WTC11 (cell line): ENCODE measurements at regions not wholly inside any gene's neighbourhood (a gene's known extent, or its start where the extent isn't known, plus 50 kb on each side); places are given as distances from the start of the nearest gene placed in this dataset.

Experiments
- JUN ChIP-seq: sonication (generic); formaldehyde crosslinking; IDR thresholded peaks from 2 replicates; pipeline ENCODE4 v1.8.0; 2023; ENCODE audit warnings: mild to moderate bottlenecking, missing genetic modification reagents
- NFYB ChIP-seq: sonication (generic); formaldehyde crosslinking; conservative IDR thresholded peaks from 2 replicates; pipeline ENCODE4 v1.8.0; 2022; ENCODE audit warnings: low read depth, missing genetic modification reagents
- NR2C2 ChIP-seq: sonication (generic); formaldehyde crosslinking; IDR thresholded peaks from 2 replicates; pipeline ENCODE4 v1.8.0; 2022; ENCODE audit warnings: mild to moderate bottlenecking, missing genetic modification reagents
- OVOL2 ChIP-seq: fragments of 250-450 bp; sonication (Bioruptor Pico); IDR thresholded peaks from 2 replicates; pipeline ENCODE4 v1.9.0; 2021; ENCODE audit warnings: mild to moderate bottlenecking, borderline replicate concordance
- TF ChIP-seq, protein P1 (sequence below): sonication (generic); formaldehyde crosslinking; conservative IDR thresholded peaks from 2 replicates; pipeline ENCODE4 v1.8.1; 2022; ENCODE audit warnings: mild to moderate bottlenecking, missing genetic modification reagents
- TF ChIP-seq, protein P2 (sequence below): fragments of 200-600 bp; IDR thresholded peaks from 2 replicates; pipeline ENCODE4 v1.8.0; 2022; ENCODE audit warnings: antibody characterized with exemption
- TF ChIP-seq, protein P3 (sequence below): sonication (generic); formaldehyde crosslinking; IDR thresholded peaks from 2 replicates; pipeline ENCODE4 v1.8.1; 2023; ENCODE audit warnings: mild to moderate bottlenecking, missing genetic modification reagents, moderate library complexity
- TF ChIP-seq, protein P4 (sequence below): sonication (generic); formaldehyde crosslinking; IDR thresholded peaks from 2 replicates; pipeline ENCODE4 v1.8.0; 2022; ENCODE audit warnings: mild to moderate bottlenecking, missing genetic modification reagents

DNA sequence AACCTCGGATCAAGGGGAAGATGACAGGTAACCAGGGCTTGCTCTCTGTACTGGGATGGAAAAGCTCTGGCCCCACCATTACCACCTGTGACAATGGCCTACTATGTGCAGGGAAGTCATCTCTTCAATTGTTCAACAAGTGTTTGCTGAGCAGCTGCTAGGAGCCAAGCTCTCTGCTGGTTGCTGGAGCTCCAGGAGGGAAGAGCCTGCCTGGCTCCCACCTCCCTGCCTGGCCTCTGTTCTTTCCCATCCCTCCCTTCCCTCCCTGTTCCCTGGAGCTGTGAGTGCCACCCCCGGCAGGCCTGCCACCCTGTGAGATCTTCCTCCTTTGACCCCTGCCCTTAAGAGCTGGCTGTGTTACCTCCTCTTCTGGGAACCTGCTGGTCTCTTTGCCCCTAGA is 59.7 kb upstream of the IER5L start:
- TF ChIP-seq NFYB (CRISPR knock-in tag), result no peak
- TF ChIP-seq, protein P1, sequence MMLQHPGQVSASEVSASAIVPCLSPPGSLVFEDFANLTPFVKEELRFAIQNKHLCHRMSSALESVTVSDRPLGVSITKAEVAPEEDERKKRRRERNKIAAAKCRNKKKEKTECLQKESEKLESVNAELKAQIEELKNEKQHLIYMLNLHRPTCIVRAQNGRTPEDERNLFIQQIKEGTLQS (CRISPR knock-in tag), result no peak
- TF ChIP-seq, protein P2, sequence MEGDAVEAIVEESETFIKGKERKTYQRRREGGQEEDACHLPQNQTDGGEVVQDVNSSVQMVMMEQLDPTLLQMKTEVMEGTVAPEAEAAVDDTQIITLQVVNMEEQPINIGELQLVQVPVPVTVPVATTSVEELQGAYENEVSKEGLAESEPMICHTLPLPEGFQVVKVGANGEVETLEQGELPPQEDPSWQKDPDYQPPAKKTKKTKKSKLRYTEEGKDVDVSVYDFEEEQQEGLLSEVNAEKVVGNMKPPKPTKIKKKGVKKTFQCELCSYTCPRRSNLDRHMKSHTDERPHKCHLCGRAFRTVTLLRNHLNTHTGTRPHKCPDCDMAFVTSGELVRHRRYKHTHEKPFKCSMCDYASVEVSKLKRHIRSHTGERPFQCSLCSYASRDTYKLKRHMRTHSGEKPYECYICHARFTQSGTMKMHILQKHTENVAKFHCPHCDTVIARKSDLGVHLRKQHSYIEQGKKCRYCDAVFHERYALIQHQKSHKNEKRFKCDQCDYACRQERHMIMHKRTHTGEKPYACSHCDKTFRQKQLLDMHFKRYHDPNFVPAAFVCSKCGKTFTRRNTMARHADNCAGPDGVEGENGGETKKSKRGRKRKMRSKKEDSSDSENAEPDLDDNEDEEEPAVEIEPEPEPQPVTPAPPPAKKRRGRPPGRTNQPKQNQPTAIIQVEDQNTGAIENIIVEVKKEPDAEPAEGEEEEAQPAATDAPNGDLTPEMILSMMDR, result no peak
- TF ChIP-seq, protein P3, sequence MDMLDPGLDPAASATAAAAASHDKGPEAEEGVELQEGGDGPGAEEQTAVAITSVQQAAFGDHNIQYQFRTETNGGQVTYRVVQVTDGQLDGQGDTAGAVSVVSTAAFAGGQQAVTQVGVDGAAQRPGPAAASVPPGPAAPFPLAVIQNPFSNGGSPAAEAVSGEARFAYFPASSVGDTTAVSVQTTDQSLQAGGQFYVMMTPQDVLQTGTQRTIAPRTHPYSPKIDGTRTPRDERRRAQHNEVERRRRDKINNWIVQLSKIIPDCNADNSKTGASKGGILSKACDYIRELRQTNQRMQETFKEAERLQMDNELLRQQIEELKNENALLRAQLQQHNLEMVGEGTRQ, result no peak
- TF ChIP-seq OVOL2 (CRISPR knock-in tag), result no peak
- TF ChIP-seq JUN, result no peak
- TF ChIP-seq NR2C2, result no peak
- TF ChIP-seq, protein P4, sequence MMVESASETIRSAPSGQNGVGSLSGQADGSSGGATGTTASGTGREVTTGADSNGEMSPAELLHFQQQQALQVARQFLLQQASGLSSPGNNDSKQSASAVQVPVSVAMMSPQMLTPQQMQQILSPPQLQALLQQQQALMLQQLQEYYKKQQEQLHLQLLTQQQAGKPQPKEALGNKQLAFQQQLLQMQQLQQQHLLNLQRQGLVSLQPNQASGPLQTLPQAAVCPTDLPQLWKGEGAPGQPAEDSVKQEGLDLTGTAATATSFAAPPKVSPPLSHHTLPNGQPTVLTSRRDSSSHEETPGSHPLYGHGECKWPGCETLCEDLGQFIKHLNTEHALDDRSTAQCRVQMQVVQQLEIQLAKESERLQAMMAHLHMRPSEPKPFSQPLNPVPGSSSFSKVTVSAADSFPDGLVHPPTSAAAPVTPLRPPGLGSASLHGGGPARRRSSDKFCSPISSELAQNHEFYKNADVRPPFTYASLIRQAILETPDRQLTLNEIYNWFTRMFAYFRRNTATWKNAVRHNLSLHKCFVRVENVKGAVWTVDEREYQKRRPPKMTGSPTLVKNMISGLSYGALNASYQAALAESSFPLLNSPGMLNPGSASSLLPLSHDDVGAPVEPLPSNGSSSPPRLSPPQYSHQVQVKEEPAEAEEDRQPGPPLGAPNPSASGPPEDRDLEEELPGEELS (CRISPR knock-in tag), result no peak
